Fibroblast of lung (primary cell): ENCODE measurements at regions not wholly inside any gene's neighbourhood (a gene's known extent, or its start where the extent isn't known, plus 50 kb on each side); places are given as distances from the start of the nearest gene placed in this dataset.

ENCODE experiments used
- CTCF ChIP-seq, 2 donors: IDR thresholded peaks in 1 of 2; conservative IDR thresholded peaks in 1 of 2; 1 replicate in 1 of 2; 2 replicates in 1 of 2; pipeline ENCODE4 v1.5.1; 2011 to 2012; ENCODE audit warnings: low read length in 2 of 2, control low read depth in 1 of 2, inconsistent platforms in 1 of 2, low read depth in 1 of 2, mild to moderate bottlenecking in 1 of 2
- EZH2 ChIP-seq: IDR thresholded peaks from 2 replicates; pipeline ENCODE4 v1.5.1; 2012; ENCODE audit warnings: low read length, control low read depth, mild to moderate bottlenecking; ENCODE audit errors: missing control alignments

GRCh38 chr3:70518356-70518755 is 205.9 kb upstream of the MDFIC2 start:
- TF ChIP-seq CTCF (conservative IDR thresholded peaks at IDR 0.05 in 1 of 2, IDR thresholded peaks at IDR 0.05 in 1 of 2; ENCODE audit: low read depth in 1 of 2, low read length in 2 of 2): no peak
- TF ChIP-seq EZH2: no peak
